SW480 (cell line): ENCODE measurements at regions not wholly inside any gene's neighbourhood (a gene's known extent, or its start where the extent isn't known, plus 50 kb on each side); places are given as distances from the start of the nearest gene placed in this dataset.

Experiments
- DNase-seq: peaks from one replicate; pipeline ENCODE4 v3.0.0-alpha.2; 2016; ENCODE audit warnings: low spot score

DNA sequence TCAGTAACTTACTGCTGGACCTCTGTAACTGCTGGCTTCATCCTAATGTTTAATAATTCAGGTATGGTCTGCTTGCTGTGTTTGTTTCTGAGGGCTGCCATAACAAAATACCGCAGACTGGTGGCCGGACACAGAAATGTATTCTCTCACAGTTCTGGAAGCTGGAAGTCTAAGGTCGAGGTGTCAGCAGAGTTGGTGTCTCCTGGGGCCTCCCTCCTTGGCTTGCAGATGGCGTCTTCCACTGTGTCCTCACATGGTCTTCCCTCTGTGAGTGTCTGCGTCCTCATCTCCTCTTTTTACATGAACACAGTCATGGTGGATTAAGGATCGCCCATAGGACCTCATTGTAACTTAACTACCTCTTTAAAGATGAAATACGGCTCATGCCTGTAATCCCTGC lies 389.7 kb upstream of the JARID2 start:
- DNase-seq: no peak

DNA sequence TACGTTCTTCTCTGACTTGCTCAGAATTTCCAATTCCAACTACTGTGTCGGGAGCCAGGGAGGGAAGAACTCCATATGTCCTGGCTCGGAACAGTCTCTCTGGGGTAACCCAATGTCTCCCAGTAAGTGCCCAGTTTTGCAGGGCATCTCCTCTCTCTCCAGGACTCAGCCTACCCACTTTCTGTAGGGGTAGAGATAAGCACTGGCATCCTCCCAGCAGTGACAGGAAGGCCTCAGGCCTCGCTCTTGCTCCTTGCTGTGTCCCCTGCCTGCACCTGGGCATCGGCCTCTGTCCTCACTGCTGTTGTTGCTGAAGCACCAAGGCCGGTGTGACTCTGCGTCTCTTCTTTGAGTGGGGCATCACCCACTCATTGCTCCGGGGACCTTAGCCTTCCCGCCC lies 388.9 kb upstream of the JARID2 start:
- no peak for DNase-seq

DNA sequence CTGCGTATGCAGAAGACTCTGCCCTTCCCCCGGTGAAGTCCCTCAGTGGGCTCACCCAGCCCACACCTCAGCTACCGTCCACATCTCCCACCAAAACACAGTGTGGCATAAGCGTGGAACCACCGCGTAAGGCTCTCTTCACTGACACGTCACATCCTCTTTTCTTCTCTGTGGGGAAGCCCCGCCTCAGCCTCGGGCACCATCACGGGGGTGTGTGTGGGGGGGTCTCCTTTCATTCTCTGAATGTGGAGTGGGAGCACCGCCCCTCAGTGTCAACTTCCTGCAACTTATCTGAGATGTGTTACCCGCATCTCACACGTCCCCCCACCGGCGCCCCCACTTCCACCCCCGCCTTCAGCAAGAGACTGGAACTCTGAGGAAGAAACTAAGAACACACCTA lies 388.4 kb upstream of the JARID2 start:
- no peak for DNase-seq

DNA sequence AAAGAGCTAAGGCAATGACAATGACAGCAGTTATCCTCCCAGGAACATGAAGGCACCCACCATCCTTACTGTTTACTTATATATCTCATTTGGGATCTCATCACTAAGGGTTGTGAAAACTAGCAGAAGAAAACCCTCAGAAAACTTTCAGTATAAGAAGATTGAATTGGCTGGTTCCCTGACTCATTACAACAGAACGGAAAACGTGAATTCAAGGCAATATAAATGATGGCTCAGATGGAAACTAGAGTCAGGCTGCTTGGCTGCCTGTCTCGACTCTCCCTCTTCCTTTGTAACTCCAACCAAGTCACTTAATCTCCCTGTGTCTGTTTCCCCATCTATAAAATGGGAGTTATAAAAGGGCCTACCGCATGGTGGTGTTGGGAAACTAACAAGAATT lies 387.1 kb upstream of the JARID2 start:
- no peak for DNase-seq

GRCh38 chr6:14860774-14861173 lies 385.1 kb upstream of the JARID2 start:
- no peak for DNase-seq

GRCh38 chr6:14861491-14861943 lies 384.4 kb upstream of the JARID2 start:
- DNase-seq: no peak

DNA sequence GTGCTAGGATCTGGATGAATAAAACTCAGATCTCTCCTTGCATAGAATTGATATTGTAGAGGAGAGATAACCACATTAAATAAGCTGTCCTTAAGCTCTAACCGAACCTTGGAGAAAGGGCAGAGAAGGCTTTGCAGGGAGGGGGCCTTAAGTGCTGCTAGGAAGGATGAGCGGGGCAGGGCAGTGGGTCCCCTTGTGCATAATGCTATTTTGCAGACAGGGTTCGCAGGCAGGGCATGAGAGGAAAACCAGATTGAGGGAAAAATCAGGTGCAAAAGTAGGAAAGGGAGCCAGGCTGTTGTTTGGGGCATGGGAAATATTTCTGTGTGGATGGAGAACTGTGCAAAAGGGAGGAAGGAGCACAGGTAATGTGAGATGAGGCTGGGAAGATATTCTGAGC lies 383.0 kb upstream of the JARID2 start:
- DNase-seq: no peak

- no peak for DNase-seq
Observed at GRCh38 chr6:14863902-14864850, 381.7 kb upstream of the JARID2 start.

DNA sequence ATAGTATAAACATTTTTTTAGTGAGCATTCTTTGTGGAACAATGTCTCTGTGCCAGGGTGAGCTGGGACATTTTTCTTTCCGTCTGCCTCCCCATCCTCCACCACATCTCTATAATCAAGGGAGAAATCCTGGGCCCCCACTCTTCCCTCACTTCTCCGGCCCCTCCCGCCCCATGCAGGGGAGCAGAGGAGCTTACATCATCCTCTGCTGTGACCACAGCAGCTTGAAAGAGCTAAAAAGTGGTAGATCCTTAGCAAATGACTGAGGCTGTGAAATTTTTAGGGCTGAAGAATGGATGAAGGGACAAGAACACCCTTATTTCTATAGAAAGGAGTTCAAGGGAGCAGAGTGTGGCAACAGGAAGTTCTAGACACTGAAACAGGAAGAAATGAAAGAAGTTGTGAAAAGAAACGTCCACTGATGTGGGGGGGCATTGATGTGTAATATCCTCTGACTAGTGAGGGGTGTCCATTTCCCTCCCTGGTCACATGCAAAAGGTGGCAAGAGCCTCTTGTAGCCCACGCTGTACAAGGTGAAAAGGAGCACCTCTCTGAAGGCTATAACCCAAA lies 380.3 kb upstream of the JARID2 start:
- DNase-seq: no peak

GRCh38 chr6:14867802-14868201 lies 378.1 kb upstream of the JARID2 start:
- DNase-seq: no peak

DNA sequence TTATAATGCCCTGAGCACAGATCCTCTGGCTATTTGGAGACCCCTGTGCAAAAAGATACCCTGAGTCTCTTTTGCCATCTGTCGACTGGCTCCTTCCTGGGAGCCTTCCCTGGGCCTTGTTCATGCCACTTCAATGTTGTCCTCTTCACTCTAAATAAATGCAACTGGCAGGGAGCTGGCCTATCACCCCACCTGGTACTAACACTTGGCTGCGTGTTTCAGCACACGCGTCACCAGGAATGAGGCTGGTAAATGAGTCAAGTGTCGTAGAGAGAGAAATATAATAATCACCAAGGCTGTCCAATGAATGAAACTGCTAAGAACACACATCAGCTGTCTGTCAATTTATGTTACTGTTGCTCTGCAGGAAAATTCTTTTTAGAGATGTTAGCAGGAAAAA lies 374.6 kb upstream of the JARID2 start:
- DNase-seq: no peak

GRCh38 chr6:14873101-14873500 lies 372.8 kb upstream of the JARID2 start:
- no peak for DNase-seq

DNA sequence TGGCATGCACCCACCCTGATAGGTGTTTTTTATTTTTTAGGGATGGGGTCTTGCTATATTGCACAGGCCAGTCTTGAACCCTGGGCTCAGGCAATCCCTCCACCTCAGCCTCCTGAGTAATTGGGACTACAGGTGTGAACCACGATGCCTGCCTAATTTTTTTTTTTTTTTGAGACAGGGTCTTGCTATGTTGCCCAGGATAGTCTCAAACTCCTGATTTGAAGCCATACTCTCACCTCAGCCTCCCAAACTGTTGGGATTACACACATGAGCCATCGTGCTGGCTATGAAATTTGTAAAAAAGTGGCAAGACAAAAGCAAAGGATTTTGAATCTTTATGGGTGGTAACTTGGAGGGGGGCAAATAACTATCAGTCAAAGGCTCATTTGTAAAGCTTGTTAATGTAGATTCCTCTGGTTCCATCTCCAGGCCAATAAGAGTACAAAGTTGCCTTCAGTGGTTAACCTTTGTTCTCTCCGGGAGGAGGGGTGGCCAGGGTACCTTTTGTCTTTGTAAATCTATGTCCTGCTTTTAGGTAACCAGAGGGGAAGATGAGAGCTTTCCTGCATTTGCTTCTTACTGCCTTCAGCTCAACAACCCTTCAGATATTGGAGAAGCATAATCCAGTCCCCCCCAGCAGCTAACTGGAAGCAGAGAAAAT lies 372.0 kb upstream of the JARID2 start:
- no peak for DNase-seq

DNA sequence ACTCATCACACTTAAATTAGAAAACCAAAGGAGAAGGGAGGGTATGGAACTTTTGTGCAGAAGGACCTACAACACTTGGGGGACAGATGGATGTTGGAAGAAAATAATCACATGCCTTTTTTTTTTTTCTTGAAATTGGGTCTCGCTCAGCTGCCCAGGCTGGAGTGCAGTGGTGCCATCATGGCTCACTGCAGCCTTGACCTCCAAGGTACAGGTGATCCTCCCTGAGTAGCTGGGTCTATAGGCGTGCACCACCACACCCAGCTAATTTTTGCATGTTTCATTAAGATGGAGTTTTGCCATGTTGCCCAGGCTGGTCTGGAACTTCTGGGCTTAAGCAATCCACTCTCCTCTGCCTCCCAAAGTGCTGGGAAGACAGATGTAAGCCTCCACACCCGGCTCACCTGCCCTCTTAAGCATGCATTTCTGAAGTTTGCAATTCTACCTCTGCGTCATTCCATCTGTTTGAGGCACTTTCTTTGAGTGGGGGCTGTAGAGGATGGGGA lies 370.8 kb upstream of the JARID2 start:
- DNase-seq: no peak

- DNase-seq: no peak
Observed at GRCh38 chr6:14875481-14876063, 370.3 kb upstream of the JARID2 start.

DNA sequence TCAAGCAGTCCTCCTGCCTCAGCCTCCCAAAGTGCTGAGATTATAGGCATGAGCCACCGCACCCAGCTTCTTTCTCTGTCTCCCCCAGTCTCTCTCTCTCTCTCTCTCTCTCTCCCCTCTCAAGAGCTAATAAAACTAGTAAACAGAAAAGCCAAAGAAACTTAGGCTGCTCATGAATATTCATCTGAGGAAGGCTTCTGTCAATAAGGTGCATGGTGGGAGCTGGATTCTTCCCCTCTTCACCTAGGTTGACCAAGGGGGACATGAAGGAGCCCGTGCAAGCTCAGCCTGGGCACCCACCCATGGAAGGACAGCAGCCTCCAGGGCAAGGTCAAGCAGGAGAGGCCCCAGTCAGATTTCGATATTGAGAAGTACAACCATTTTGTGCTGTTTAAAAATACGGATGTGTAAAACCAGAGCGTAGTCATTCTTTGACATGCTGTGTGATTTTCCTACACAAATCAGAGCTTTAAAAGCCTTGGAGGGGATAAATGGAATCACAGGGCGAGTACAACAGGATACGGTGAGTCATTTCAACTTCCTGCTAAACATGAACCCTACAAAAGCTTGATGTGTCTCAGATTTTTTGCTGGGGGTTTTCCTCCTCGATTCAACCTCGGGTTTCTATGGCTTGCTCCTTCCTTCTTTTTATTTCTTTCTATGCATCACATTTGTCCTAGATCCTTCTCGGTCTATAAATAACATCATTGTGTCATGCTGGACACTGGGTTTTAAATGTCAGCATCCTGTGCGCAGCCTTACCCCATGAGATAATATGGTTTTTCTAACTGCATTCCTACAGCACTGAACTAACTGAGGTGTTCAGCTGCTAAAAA lies 368.9 kb upstream of the JARID2 start:
- no peak for DNase-seq

GRCh38 chr6:14877758-14878157 lies 368.1 kb upstream of the JARID2 start:
- no peak for DNase-seq

- no peak for DNase-seq
Observed at GRCh38 chr6:14880052-14880451, 365.8 kb upstream of the JARID2 start.

DNA sequence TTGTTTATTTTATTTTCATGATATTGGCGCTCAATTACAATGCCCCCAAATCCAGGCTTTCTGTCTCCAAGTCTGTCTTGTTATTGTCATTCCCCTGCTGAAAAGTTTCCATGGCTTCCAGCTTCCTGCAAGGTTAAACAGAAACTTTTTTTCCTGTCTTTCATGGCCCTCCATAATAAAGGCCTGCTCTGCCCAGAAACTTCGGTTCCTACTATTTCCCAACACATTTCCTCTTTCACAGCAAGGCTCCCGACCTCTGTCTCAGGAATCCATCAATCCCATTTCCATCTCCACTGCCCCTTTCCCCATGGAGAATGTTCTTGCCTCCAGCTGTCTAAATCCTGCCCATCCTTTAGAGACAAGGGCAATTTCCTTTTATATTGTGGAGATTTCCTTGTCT lies 365.2 kb upstream of the JARID2 start:
- no peak for DNase-seq

GRCh38 chr6:14881398-14881797 lies 364.5 kb upstream of the JARID2 start:
- DNase-seq: no peak

DNA sequence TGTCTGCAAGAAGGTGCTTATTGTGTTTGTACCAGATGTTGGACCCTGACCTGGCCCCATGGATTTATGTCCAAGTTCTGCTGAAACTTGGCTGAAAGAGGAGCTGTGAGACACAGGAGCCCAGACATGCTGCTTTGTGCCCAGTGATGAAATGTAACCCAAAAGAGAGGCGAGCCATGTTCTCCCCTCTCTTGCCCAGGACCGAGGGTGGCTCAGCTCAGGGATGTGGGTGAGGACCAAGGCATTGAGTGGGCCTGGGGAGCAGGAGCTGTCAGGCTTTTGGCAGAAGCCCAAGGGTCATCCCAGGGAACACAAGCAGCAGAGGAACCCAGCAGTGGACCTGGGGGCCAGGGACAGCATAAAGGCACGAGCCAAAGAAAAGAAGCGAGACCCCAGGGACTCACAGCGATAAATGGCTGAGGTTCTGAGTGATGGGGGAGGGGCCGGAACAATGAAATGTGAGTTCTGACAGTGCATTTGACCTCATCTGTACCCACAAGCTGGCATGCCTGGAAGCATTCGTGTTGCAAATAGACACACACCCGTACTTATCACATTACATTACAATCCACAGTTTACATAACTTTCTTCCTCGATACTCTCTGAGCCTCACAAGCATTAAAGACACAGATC lies 363.4 kb upstream of the JARID2 start:
- no peak for DNase-seq
